NCI-H187 treated with DMSO at 0.1 percent for 48 hours (cell line): ENCODE measurements at regions not wholly inside any gene's neighbourhood (a gene's known extent, or its start where the extent isn't known, plus 50 kb on each side); places are given as distances from the start of the nearest gene placed in this dataset.

Experiments used
- DNase-seq: peaks from one replicate; lab custom pipeline; 2025; lab: John Stamatoyannopoulos, UW

DNA sequence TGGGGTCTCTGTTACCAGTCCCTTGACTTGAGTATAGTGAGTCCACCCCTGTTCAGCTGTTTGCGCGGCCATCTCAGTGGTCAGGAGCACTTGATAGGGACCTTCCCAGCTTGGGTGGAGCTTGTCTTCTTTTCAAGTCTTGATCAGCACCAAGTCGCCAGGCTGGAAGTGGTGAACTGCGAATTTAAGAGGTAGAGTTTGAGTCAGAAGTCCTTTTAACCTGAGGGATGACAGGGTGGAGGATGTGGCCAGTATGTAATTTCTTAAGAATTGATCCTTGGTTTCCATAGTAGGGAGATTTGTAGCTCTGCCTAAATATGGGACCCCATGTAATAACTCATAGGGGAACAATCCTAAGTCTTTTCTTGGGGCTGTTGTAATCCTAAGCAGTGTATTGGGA, 86.3 kb upstream of the XCR1 start:
- DNase-seq, result no peak

DNA sequence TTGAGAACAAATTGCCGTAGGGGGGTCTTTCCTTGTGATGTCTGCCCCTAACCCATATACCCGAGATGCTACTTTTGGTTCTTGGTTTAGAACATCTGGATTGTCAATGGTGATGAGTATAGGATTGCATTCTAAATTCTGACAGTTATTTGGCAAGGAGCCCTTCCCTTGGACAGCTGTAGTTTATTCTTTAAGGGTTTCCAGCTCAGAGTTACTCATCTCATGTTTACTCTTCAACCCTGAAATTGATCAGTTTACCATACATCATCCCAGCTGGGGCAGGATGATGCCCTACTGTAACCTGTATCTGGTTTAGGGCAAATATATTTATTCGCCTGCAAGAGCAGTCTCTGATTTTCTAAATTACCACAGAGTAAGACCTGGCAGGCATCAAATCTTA, 85.7 kb upstream of the XCR1 start:
- DNase-seq, result no peak

DNA sequence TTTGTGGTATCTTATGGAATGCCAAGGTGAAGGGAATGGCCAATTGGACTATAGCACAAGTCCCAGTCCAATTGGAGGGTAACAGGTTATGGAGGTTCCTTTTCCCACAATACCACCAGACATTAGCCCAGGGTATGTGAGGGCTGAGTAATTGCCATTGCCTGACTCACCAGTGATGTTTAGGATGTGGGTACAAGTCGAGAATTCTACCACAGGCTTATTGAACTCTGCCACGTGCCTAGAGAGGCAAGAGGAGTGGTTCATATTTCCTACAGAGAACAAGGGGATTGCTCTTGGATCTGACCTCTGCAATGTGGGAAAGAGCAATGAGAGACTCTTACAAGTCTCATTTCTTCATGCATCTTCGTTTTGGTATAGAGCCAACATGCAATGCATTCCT, 85.0 kb upstream of the XCR1 start:
- no peak for DNase-seq

DNA sequence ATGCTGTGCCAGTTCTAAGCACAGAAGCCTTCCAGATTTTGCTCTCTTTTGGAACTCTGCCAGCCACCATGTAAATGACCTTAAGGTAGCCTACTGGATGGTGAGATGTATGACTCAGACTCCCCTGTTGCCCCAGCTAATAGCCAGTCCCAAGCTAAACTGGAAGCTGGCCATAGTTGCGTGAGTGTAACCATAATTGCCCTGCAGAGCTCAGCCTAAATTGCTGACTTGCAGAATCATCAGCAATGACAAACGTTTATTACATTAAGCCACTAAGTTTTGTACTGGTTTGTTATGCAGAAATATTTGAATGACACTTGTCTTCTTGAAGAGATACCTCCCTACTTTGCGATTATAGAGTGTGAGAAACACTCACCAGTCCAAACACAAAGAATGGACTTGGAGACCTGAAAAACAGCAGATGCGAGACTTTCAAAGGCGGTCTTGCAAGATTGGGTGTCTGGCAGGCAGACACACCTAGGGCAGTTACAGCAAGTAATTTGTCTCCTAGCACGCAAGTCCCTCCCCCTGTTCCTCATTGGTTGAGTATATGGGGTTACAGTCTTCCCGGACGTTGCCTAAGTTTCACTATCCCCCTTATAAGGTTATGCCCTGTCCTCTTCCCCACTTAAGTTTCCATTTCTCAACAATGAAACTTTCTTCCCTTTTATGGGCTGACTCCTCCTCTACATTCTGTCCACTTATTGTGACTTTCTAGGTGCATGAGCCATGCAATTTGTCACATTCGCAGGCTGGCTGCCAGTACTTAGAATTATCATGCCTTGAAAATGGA, 83.6 kb upstream of the XCR1 start:
- DNase-seq, result no peak

DNA sequence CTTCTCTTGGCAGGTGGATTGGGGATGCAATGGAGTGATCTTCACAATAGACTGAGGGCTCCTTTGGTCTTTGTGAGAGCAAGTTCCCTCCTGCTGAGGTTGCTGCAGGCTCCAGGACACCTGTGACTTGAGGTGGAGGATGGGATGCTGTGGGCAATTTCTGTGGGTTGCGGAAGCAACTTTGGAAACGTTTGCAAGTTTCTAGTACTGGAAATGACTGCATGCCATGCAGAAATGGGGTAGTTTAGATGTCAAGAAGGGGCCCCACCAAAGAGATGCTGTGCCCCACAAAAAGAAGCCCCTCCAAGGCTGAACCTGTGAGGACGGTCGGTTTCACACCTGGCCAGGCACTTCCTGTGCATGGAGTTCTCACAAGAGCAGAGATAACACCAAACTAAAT, 80.4 kb upstream of the XCR1 start:
- DNase-seq, result no peak

DNA sequence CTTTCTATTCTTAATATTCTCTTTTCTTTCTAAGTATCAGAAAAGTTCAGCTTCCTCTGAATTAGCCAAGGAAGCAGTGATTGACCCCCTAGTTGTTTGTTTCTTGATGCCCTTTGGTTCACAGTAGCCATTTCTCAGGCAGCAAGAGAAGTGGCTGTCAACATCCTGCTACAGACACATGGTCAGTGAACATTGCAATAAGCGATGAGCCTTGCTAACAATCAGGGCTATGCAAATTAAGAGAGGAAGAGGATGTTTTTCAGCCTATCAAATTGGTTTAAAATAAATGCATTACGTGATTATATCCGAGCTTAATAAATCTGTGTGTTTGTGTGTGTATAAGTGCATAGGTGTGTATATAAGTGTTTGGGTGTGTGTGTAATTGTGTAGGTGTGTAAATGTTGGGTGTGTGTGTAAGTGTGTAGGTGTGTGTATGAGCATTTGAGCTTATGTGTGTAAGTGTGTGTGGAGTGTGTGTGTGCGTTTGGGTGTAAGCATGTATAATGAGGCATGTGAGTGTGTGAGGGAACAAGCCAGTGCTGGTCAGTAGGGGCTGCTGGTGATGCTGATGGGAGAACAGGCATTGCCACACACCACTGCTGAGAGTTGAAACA, 78.1 kb upstream of the XCR1 start:
- no peak for DNase-seq

DNA sequence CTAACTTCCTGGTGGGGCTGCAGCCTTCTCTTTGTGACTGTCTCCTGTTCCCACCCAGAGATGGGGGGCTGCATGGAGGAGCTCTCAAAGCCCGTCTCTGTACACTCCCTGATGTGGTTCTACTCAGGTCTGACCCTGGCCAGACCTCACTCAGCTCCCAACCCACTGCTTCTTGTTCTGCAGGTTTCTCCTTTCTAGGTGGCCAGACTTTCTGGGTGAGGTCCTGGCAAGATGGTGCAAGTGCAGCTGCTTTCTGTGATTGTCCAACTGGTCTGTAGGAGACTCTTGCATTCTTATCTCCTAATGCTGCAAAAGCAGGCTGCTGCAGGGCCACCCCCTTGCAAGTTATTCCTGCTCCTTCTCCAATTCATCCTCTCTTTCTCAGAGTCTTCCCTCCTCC, 77.4 kb upstream of the XCR1 start:
- no peak for DNase-seq

DNA sequence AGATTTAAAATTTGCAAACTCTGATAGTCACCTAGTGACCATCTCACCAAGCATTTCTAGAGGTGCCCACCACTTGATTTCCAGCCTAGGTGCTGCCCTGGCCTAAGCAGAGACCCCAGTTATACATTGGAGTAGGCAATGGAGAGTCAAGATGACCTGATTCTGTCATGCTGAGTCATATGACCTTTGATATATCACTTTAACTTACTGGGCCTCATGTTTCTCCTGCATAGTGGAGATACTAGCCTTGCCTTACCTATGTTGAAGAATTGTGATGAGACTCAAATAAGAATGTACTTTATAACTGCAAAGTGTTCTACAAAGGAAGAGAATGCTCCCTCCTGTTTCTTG, 75.5 kb upstream of the XCR1 start:
- no peak for DNase-seq

DNA sequence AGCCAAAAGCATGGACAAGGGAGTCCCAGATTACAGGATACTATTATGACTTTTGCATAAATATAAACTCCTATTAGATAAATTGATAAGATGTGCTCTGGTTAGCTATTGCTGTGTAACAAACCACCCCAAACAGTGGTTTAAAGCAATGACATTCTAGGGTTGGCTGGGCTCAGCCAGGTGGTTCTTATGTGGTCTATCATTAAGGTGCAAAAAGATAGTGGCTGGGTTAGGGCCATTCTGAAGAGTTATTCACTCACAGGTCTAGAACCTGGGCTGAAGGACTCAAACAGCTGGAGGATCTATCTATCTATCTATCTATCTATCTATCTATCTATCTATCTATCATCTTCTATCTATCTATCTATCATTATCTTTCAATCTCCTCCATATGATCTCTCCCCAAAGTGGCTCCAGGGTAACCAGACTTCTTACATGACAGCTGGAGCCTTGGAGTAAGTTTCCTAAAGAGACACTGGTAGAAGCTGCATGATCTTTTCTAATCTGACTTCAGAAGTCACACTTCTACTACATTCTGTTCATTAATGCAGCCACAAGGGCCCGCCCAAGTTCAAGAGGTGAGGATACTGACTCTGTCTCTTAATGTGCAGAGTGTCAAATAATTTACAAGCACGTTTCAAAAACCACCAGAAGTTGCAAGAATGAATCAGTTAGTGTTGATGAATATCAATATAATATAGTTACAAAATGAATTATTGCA, 74.9 kb upstream of the XCR1 start:
- no peak for DNase-seq

DNA sequence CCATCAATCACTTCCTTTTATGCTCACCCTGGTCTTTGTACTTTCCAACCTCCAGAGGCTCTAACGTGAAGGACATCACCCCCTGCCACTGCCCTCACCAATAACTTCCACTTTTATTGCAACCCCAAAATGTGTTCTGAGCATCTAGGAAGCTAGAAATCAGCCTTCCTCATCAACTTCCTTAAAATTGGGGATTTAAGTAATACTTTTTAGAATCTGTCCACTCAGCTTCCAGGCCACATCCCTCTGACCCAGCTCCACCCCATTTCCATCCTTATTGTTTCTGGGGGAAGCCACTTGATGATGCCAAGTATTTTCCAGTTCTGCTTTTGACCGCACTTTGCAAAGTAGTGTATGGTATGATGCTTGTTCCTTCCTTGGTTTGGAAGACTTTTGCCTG, 73.5 kb upstream of the XCR1 start:
- DNase-seq, result no peak

DNA sequence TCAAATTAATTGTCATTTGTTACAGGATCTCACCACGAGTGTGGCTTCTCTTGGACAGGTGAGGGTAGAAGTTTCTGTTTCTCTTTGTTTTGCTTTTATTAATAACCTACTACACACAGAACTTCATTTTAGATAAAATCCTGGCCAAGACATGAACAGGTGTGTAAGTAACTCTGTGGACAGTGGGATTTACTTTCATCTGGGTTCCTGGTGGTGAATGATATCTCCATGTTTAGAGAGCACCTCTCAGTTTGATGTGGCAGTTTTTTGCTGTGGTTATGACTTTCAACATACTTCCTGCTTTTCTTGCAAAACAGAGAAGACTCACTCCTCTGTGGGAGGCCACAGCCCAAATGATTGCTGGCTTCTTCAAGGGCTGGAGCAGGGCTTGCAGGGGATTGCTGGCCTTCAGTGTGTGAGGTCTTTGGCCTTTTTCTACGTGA, 71.1 kb upstream of the XCR1 start:
- DNase-seq, result no peak

DNA sequence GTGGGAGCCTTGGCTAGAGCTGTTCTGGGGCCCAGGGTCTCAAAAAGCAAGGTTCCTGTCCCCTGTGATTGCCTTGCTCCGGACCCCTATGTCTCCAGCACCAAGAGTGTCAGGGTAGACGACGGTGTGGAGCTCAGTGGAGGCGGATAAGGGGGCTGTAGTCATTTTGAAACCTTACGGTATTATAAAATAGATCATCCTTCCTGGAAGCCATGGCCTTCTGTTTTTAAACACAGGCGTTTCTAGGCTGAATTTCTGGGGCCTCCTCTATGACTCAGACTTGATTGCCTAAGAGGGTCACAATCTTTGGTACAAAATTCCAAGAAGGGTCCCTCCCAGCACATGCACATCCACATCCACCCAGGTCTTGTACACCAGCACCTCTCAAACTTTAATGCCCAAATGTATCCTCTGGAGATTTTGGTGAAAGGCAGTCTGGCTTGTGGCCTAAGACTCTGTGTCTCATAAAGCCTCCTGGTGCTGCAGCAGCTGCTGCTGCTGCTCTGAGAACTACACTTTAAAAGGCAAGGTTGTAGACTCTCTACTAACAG, 70.5 kb upstream of the XCR1 start:
- no peak for DNase-seq

DNA sequence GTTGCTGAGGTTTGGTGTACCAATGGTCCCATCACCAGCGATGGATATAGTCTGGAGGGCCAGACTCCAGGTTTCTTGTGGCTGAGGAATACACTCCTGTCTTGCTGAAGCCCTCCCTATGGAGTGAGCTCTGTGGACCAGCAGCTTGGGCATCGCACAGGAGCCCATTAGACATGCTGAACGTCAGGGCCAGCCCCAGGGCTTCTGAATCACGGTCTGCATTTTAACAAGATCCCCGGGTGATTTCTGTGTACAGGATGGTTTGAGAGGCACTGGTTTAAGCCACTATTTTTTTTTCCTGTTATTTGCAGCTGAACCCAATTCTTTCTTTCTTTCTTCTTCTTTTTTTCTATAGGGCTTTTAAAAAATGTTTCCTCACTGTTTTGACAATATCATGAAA, 69.5 kb upstream of the XCR1 start:
- no peak for DNase-seq

DNA sequence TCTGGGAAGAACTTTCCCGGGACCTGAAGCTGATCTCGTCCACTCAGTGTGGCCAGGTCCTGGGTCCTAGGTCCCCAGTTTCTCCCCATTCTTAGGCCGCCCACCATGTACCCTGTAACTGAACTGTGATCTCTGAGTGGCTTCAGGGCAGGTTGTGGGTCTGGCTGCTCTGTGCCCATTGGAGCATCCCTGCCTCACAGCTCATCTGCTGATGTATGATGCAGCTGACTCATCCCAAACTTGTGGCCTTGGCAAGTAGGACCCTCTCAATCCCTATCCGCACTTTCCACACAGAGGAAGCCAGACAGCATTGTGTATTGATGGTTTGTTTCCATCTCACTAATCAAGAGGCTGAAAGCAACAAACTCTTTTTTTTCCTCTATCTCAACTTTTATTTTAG, 69.1 kb upstream of the XCR1 start:
- no peak for DNase-seq

DNA sequence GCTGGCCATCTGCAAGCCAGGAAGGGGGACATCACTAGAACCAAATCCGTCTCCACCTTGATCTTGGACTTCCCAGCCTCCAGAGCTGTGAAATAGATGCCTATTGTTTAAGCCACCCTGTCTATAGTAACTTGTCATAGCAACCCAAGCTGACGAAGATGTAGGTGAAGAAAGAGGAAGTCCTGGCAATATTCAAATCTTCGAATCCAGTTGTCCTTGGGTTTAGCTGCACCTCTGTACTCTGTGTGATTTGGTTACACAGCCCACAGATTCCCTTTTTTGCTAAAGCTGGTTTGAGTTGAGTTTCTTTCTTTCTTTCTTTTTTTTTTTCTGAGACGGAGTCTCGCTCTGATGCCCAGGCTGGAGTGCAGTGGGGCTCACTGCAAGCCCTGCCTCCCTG, 68.0 kb upstream of the XCR1 start:
- no peak for DNase-seq

DNA sequence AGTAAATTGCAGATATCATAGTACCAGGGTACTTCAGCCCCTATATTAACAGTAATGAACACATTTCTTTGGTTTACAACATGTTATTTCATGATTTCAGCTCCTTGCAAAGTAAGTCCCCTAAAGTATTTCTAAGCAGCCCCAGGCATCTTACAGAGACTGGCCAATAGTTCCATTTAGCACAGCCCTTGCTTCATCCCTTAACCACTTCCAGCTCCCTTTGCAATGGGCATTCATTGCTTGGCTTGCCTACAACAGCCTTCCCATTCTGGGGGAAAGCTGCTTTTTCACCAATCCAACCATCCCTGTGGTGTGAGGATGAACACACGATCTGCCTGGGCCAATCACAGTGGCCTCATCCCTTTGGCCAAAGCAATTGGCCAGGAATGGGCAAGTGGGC, 67.2 kb upstream of the XCR1 start:
- DNase-seq, result no peak

DNA sequence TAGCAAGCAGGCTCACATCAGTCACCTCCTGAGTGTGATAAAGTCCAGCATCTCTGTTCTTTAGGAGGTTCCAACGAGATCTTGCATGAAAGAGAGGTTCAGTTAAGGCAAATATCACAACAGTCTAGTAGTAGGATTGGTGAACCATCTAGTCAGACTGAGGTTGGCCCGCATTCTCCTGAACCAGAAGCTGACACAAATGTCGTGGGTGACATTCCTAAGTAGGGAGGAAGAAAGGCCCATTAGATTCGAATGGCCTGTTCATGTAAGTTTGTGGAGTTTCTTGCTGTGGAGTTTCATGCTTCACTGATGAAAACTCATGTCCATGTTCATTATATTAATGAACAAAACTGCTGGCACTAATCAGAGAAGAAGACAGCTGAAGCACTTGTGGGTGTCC, 66.7 kb upstream of the XCR1 start:
- DNase-seq, result no peak

DNA sequence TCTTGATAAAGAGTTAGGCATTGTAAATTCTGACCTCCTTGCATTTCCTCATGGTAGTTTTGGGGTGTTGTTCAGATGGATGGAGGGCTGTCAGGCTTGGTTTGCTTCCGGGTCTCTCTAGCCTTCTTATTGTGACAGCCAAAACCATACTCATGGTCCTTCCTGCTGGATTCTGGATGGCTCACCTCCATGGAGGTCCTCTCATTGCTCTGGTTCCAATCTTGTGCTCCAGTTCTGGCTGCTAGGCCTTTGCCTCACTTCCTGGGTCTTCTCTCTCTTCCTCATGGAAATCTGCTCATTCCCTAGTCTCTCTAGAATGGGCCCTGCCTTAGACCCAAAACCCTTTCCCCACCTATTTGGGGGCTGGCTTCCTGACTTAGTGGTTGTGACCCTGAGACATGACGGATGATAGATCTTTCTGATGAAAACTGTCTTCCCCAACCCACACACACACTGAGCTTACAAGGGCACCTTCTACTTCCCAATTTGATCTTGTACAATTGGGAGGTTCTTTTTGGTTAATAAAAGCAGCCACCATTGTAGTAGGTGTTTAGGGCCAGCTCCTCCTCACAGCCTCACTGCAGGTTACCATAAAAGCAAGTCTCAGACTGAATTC, 66.2 kb upstream of the XCR1 start:
- no peak for DNase-seq

DNA sequence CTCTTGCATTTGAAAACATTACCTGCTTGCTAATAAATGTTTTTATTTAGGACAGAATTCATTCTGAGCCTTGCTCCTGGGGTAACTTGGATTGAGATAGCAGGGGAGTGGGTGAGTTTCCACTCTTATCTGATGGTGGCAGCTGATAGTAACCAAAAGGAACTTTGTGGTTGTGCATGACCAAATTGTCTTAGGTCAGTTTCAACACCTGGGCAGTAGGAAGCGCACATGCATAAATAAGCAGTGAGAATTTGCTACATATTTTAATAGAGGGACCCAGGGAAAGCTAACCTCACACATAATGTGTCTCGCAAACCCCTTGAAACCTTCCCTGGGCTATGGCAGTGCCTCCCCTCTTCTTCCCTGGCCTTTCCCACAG, 65.4 kb upstream of the XCR1 start:
- DNase-seq, result no peak

DNA sequence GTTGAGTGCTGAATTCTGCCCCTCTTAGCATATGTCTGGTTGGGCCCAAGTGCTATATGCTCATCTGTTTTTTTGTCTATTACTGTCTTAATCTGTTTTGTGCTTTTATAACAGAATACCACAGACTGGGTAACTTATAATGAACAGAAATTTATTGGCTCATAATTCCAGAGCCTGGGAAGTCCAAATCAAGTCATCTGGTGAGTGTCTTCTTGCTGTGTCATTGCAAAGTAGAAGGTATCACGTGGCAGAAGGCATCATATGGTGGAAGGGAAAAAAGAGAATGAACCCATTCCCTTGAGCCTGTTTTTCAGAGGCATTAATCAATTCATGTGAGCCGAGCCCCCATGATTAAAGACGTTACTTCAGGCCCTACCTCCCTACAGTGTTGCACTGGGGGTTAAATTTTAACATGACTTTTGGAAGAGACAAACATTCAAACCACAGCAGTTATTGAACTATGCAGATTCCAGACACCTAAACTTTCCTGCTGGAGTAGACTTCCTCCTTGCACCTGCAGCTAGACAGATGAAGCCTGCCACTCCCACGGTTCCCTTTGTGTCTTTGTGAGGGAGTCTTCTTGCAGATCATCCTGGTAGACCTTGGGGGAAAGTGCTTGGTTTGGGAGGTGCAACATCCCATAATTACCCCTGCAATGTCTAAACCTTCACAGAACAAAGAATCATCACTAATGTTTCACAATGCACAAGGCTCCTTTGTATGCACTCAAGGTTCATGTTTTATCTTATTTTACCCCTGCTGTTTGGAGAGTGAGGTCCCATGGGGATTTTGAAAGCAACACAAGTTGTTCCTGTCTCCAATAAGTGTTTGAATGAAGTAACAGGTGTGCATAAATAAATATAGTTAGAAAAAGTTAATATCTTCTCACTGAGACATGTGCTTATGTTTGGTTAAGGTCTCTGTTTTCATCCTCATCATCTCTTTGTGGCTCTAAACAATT, 64.7 kb upstream of the XCR1 start:
- peak; percentile 10 for DNase-seq

DNA sequence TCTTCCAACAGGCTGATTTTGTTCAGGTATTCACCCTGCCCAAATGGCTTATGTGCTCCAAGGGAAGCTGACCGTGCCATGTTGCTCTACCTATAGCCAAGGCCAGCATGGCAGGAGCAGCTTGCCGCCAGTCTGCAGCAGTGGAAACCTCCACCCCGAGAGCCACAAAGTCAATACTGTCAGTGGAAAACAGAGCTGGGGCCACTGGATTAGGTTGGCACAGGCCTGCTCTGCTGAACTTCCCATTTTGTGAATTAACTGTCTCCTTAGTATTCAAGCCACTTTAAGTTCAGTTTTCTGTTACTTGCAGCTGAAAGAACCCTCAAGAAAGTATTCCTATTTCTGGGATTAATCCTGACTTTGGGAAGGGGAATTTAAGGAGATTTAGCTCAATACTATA, 63.8 kb upstream of the XCR1 start:
- DNase-seq, result no peak

DNA sequence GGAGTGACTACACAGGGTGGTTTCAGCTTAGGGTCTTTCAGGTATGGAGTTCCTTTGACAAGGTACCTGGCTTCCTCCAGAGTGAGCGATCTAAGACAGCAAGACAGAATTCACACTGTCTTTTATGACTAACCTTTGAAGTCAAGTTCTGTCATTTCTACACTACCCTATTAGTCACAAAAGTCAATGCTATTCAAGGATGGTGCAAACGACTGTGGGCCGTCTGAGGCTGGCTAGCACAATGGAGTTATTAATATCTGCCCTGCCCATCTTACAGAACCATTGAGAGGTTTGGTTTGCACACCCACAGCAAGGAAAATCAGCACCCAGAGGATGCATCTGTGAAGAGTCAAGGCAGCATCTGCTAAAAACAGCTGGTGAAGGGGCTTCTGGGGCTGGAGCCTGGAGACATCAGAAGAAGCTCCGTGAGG, 62.9 kb upstream of the XCR1 start:
- DNase-seq, result no peak
